ENCODE measurements at regions not wholly inside any gene's neighbourhood (a gene's known extent, or its start where the extent isn't known, plus 50 kb on each side); places are given as distances from the start of the nearest gene placed in this dataset.

GRCh38 chr13:76620036-76620435 lies 266.2 kb downstream of the KCTD12 start:
- TF ChIP-seq CTCF (IDR thresholded peaks at IDR 0.05) (no peak), POLR2A (IDR thresholded peaks at IDR 0.05) (no peak), EP300 (IDR thresholded peaks at IDR 0.05) (no peak)

Measured in tibial nerve (tissue), 4 donors.